Thyroid gland (tissue), 4 donors: ENCODE measurements at regions not wholly inside any gene's neighbourhood (a gene's known extent, or its start where the extent isn't known, plus 50 kb on each side); places are given as distances from the start of the nearest gene placed in this dataset.
A peak's percentile ranks its signal among the peaks of the same experiment; 100 is the strongest.

Source experiments
- DNase-seq, 2 donors: peaks; one replicate each; pipeline ENCODE4 v3.0.0-alpha.2; 2019
- H3K27ac ChIP-seq, 3 donors: fragments of 200-600 bp; sonication (generic); 1 replicate in 2 of 3; 2 replicates in 1 of 3; pipeline ENCODE4 v1.5.1; 2016 to 2019; ENCODE audit warnings: mild to moderate bottlenecking in 1 of 3, moderate library complexity in 1 of 3
- H3K27me3 ChIP-seq: fragments of 200-600 bp; sonication (generic); one replicate; pipeline ENCODE4 v1.5.1; 2019
- H3K36me3 ChIP-seq, 2 donors: fragments of 200-600 bp; sonication (generic); one replicate each; pipeline ENCODE4 v1.5.1; 2016 to 2019
- H3K4me1 ChIP-seq, 2 donors: fragments of 200-600 bp; sonication (generic); one replicate each; pipeline ENCODE4 v1.5.1; 2017 to 2019
- H3K4me3 ChIP-seq, 3 donors: fragments of 200-600 bp; sonication (generic); replicated peaks in 1 of 3; 1 replicate in 2 of 3; 2 replicates in 1 of 3; pipeline ENCODE4 v1.5.1; 2016; ENCODE audit warnings: mild to moderate bottlenecking in 1 of 3
- H3K9me3 ChIP-seq: fragments of 200-600 bp; sonication (generic); one replicate; pipeline ENCODE4 v1.5.1; 2017
- CTCF ChIP-seq, 6 experiments: fragments of 200-600 bp in 3 of 6; fragments of 450-650 bp in 3 of 6; sonication (generic) in 3 of 6; IDR thresholded peaks; one replicate each; pipeline ENCODE4 v1.5.1; 2016 to 2019; ENCODE audit warnings: antibody characterized with exemption in 6 of 6, mild to moderate bottlenecking in 2 of 6, inconsistent platforms in 1 of 6, moderate library complexity in 1 of 6
- POLR2A ChIP-seq, 2 donors: fragments of 450-650 bp; IDR thresholded peaks; one replicate each; pipeline ENCODE4 v1.6.1; 2017; ENCODE audit warnings: antibody characterized with exemption in 2 of 2, mild to moderate bottlenecking in 2 of 2, moderate library complexity in 1 of 2
- WGBS, 2 donors: methylation state at CpG; one replicate each; pipeline ENCODE4 v1.1.5; 2017; 5-methylcytosine and 5-hydroxymethylcytosine counted together
- intact Hi-C: fragments of 100-400 bp; cut with DNase I; formaldehyde crosslinking; loops from one replicate; pipeline ENCODE4 v1.15.1; 2023

- TF ChIP-seq POLR2A (IDR thresholded peaks at IDR 0.05) (no peak), CTCF (IDR thresholded peaks at IDR 0.05) (no peak)
- intact Hi-C loops: no loop called here
- H3K36me3 ChIP-seq: no peaks in the 10 kb centered on the region
- 39 to 51% methylated on average over 14 to 18 of the region's 18 CpGs for WGBS, 2 donors
- H3K27ac ChIP-seq: no peak overlapping the region
- no peak overlapping the region for H3K4me3 ChIP-seq
- H3K4me1 ChIP-seq: no peaks in the 10 kb centered on the region
- peak; percentile 38 to 42 for DNase-seq
- no peaks in the 10 kb centered on the region for H3K9me3 ChIP-seq
- no peaks in the 10 kb centered on the region for H3K27me3 ChIP-seq
Measured at GRCh38 chr1:69312055-69312732, 255.5 kb upstream of the LRRC7 start.

GRCh38 chr1:69313118-69313517, 254.6 kb upstream of the LRRC7 start:
- DNase-seq: no peak
- intact Hi-C loops: no loop called here
- WGBS, 2 donors: 86 to 89% methylated on average over 11 of the region's 11 CpGs
- Histone ChIP-seq H3K4me3 (no peak overlapping the region), H3K4me1 (no peaks in the 10 kb centered on the region), H3K36me3 (no peaks in the 10 kb centered on the region), H3K27ac (no peak overlapping the region), H3K27me3 (no peaks in the 10 kb centered on the region), H3K9me3 (no peaks in the 10 kb centered on the region)
- TF ChIP-seq POLR2A (IDR thresholded peaks at IDR 0.05): no peak
- TF ChIP-seq CTCF (IDR thresholded peaks at IDR 0.05): no peak

- no peak overlapping the region for H3K4me3 ChIP-seq
- no peaks in the 10 kb centered on the region for H3K4me1 ChIP-seq
- H3K27ac ChIP-seq: no peak overlapping the region
- intact Hi-C loops: no loop called here
- DNase-seq: no peak
- 87 to 94% methylated on average over 3 of the region's 3 CpGs for WGBS, 2 donors
- H3K9me3 ChIP-seq: no peaks in the 10 kb centered on the region
- no peaks in the 10 kb centered on the region for H3K36me3 ChIP-seq
- no peaks in the 10 kb centered on the region for H3K27me3 ChIP-seq
- TF ChIP-seq CTCF (IDR thresholded peaks at IDR 0.05) (no peak), POLR2A (IDR thresholded peaks at IDR 0.05) (no peak)
Measured at GRCh38 chr1:69315416-69315815, 252.3 kb upstream of the LRRC7 start.

GRCh38 chr1:69315823-69316222, 251.9 kb upstream of the LRRC7 start:
- TF ChIP-seq POLR2A (IDR thresholded peaks at IDR 0.05) (no peak), CTCF (IDR thresholded peaks at IDR 0.05) (no peak)
- H3K36me3 ChIP-seq: no peaks in the 10 kb centered on the region
- DNase-seq: no peak
- no peak overlapping the region for H3K4me3 ChIP-seq
- no peaks in the 10 kb centered on the region for H3K27me3 ChIP-seq
- H3K4me1 ChIP-seq: no peaks in the 10 kb centered on the region
- H3K27ac ChIP-seq: no peak overlapping the region
- no peaks in the 10 kb centered on the region for H3K9me3 ChIP-seq
- intact Hi-C loops: no loop called here

- no peak for DNase-seq
- WGBS, 2 donors: 69 to 83% methylated on average over 5 of the region's 5 CpGs
- H3K27me3 ChIP-seq: no peaks in the 10 kb centered on the region
- H3K4me1 ChIP-seq: no peaks in the 10 kb centered on the region
- TF ChIP-seq CTCF (IDR thresholded peaks at IDR 0.05) (no peak), POLR2A (IDR thresholded peaks at IDR 0.05) (no peak)
- H3K4me3 ChIP-seq: no peak overlapping the region
- H3K9me3 ChIP-seq: no peaks in the 10 kb centered on the region
- no peak overlapping the region for H3K27ac ChIP-seq
- intact Hi-C loops: no loop called here
- no peaks in the 10 kb centered on the region for H3K36me3 ChIP-seq
Measured at GRCh38 chr1:69319287-69319686, 248.4 kb upstream of the LRRC7 start.
